ENCODE measurements at regions not wholly inside any gene's neighbourhood (a gene's known extent, or its start where the extent isn't known, plus 50 kb on each side); places are given as distances from the start of the nearest gene placed in this dataset.
"Not testable (repeated sequence)": the region's sequence is repeated elsewhere in the genome, so short reads cannot be mapped to it uniquely, and the experiment has no call there.

- no peak for DNase-seq (ENCODE audit: low read depth, low spot score)
These were observed 614.5 kb downstream of the PKHD1 start for GRCh38 chr6:51472745-51473487.

DNA sequence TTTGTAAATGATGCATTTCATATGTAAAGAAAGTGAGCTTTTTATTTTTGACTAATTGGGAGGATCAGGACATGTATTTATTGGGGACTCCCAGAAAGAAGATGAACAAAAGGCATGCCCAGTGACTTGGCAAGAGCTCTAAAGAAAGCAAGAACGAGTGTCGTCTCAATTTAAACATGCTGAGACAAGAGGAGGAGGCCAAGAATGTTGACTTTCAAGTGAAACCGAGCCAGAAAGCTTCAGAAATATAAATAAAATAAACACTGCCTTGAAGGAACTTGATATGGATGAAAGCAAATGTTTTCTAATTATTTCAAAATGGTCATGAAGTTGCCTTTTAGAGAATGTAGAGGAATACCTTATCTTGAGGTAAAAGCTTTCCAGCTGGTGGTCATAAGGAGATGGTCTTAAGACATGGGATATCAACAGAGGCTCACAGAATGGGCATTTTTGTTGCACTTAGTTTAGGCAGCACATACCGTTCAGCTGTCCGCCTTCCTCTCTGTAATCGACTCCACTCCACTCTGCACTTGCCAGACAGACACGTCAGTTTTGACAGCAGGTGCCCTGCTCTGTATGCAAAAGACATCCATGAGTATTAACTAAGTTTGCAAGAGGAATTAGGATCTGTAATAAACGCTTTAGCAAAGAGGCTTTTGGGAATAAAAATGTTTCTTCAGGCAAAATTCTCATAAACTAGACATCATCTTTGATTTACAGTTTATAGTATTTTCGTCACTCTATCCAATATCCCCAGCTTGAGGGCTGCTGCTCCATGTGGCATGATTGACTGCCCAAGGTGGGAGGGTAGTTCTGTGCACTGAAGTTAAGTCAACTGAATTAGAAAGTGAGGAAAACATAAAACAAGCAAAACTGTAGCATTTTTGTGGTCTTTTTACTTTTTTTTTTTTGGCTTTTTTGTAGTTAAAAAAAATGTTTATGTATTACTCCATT, 613.1 kb downstream of the PKHD1 start:
- no peak for DNase-seq (ENCODE audit: low read depth, low spot score)

DNA sequence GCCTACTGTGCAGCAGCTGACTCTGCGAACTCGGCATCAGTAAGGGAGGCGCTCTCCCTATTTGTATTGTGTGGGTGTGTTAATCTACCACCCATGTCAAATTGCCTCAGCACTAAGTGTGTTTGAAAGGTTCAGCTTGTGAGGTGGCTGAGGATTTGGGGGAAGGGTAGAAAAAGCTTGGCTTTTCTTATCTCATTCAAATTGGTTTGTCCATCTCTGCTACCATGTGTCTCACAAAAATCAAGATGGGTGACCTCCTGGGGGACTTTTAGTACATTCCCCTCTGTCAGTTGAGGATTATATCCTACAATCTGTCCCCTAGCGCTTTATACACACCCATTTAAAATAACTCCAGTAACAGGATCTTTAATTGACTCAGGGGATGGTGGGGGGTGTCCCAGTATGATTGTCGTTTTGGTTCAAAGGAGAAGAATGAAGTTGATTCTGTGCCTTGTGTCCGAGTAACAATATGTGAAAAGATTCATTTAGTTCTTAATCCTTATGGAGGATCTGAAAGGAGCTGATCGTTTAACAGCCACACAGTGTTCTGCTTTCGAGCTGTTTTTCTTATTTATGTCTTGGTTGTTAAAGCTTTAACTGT, 609.6 kb downstream of the PKHD1 start:
- no peak for DNase-seq (ENCODE audit: low read depth, low spot score)

- no peak for DNase-seq (ENCODE audit: low read depth, low spot score)
These were observed 608.1 kb downstream of the PKHD1 start for GRCh38 chr6:51479296-51479695.

DNA sequence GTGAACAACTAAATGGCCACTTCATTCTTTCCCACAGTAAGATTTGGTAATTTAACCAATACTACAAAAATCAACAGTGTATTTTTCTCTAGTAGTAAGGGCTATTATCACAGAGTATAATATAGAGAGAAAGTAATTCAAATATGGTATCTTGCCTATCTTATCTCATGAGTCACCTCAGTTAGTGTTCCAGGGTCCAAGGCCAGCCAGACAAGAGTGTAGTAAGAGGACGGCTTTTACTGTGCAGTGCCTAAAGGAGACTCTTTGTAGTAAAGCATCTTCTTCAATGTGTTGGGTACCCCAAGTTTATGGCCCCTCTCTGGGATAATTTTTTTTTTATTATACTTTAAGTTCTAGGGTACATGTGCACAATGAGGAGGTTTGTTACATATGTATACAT, 607.4 kb downstream of the PKHD1 start:
- no peak for DNase-seq (ENCODE audit: low read depth, low spot score)

DNA sequence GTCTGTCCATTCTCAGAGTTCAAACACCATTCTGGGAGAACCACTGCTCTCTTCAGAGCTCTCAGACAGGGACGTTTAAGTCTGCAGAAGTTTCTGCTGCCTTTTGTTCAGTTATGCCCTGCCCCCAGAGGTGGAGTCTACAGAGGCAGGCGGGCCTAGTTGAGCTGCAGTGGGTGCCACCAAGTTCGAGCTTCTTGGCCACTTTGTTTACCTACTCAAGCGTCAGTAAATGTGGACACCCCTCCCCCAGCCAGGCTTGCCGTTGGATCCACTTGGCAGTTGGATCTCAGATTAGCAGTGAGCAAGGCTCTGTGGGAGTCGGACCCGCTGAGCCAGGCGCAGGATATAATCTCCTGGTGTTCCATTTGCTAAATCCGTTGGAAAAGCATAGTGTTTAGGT, 601.5 kb downstream of the PKHD1 start:
- not testable (repeated sequence) for DNase-seq (ENCODE audit: low read depth, low spot score)

- no peak for DNase-seq (ENCODE audit: low read depth, low spot score)
These were observed 599.5 kb downstream of the PKHD1 start for GRCh38 chr6:51487937-51488336.

DNA sequence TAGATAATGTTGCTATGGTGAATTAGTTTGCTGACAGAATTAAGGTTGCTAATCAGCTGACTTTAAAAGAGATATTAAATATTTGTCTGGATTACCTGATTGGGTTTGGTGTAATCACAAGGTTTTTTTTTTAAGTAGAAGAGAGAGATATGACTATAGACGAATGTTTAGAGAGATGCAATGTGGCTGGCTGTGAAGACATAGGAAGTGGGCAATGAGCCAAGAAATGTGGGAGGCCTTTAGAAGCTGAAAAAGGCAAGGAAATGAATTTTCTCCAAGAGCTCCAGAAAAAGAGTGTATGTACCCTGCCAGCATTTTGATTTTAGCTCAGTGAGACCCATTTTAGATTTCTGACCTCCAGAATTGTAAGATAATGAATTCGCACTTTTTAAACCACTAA, 598.3 kb downstream of the PKHD1 start:
- DNase-seq (ENCODE audit: low read depth, low spot score), result no peak

DNA sequence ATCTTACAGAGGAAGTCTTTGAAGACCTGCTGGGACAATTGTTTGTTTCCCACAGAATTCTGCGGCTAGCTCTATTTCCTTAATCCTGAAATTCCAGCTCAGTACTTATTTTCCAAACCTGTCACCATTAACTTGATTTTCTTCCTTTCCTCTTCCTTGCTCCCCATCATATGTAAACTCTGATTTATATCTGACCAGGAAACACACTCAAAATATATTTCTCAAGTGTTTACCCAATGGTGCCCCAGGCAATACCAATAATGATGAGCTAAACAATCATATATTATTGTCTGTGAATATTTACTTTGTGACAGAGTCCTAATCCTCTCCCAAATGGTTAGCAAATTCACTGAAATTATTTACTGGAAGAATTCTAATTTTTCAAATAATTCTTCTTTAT, 597.3 kb downstream of the PKHD1 start:
- DNase-seq (ENCODE audit: low read depth, low spot score), result no peak

DNA sequence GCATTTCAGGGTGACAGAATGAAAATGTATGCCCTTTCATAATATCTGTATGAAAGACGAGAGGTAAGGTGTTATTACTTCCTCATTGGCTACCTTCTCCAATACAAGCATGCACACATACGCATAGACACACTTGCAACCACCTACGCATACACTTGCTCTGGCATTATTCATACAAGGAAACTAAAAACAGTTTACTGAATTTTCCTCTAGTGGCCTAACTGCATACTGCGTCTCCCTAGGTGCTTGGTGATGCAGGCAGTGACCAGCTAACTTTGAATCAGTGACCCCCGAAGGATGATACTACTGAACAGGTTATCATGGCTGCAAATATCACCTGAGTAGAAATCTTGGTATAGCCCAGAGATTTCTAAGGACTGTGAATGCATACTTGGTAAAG, 593.1 kb downstream of the PKHD1 start:
- no peak for DNase-seq (ENCODE audit: low read depth, low spot score)

- no peak for DNase-seq (ENCODE audit: low read depth, low spot score)
These were observed 592.3 kb downstream of the PKHD1 start for GRCh38 chr6:51495096-51495495.

- DNase-seq (ENCODE audit: low read depth, low spot score), result no peak
These were observed 591.6 kb downstream of the PKHD1 start for GRCh38 chr6:51495610-51496396.

DNA sequence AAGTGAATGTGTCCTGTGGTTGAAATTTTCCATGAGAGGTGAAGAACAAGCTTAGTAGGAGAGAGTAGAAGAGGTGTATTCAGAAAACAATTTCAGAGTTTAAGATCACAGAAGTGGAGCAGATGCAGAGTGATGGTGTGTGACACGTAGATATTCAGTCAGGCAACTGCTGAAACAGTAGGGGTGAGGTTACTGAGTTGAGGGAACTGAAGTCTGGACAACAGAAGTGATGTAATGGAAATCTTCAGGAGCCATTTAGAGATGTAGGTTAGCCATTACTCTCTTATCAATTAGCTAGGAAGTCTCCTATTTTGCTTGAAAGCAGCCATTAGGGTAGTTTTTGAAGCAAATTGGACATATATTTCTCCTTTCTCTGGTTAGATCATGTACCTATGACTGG, 584.4 kb downstream of the PKHD1 start:
- DNase-seq (ENCODE audit: low read depth, low spot score), result no peak

DNA sequence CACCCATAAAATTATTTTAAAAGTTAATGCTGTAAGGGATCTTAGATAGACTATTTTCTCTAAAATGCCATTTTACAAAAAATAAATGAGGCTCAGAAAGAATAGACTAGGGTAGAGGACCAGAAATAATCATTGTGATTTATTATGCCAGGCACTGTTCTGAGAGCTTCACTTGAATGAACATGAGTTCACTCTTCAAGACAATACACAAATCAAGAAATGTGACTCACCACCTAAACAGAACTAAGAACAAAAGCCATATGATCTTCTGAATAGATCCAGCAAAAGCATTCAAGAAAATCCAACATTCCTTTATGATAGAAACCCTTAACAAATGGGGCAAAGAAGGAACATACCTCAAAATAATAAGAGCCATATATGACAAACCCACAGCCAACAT, 582.0 kb downstream of the PKHD1 start:
- DNase-seq (ENCODE audit: low read depth, low spot score), result no peak

DNA sequence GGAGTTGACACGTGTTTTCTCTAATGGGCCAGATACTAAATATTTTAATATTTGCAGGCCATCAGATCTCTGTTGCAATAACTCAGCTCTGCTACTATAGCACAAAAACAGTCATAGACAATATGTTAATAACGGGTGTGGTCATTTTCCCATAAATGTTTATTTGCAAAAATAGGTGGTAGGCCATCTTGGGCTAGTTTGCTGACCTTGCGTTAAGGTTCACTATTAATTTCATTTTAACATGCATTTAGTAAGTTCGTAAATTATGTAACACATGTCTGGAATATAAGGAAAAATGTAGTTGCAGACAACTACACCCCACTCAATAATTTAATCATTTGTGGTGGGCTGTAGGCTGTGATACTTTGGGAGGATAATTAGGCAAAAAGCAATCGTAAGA, 577.8 kb downstream of the PKHD1 start:
- DNase-seq (ENCODE audit: low read depth, low spot score), result no peak

DNA sequence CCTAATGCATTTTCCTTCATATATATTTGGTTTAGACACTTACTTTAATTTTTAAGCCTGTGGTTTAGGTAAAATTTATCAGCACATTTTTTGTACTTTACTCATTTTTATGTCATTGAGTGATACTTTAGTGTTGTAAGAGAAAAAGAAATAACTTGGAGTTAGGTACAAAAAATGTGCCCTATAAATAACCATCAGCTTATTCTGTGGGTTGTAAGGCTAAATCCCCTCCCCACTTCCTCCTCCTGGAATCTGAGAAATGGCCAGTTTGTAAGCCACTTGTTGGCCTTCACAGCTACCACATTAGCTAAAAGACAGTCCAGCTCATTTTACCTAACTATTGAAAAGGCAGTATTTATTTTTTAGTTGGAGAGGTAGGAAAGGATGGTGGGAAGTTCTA, 576.3 kb downstream of the PKHD1 start:
- no peak for DNase-seq (ENCODE audit: low read depth, low spot score)

DNA sequence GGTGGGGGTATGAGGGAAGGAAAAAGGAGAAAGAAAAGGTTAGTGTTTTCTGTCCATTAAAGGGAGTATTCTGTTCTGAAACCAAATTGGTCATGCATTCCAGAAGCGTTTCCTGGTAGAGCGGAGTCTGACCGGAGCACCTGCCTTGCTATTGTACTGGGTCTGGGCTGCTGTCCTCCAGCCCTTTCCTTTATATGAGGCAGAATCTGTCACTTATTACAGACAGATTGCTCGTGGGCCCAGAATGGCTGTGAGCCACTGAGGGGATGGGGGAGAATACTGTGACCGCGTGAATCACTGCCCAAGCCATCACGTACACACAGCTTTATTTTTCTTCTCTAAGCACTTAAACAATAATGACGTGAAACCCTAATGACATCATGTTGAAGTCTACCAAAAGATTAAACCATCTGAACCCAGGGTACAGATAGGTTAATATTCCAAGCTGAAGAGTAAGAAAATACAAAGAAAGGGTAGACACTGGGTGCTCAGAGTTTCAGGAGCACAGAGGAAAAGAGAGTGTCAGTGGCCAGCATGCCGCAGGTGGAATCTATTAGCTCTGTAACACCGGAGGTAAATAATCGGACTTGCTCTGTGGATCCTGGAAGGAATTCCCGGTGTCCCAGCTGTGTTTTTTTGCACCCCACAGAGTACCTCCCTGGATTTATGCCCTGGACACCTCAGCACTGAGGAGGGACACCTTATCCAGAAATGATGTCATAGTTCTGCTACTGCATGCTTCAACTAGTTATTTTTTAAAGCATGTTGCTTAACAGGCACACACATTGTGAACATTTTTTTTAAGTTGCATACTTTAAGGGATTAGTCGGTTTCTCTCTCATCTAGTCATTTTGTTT, 573.3 kb downstream of the PKHD1 start:
- no peak for DNase-seq (ENCODE audit: low read depth, low spot score)

GRCh38 chr6:51514748-51515402, 572.5 kb downstream of the PKHD1 start:
- no peak for DNase-seq (ENCODE audit: low read depth, low spot score)

DNA sequence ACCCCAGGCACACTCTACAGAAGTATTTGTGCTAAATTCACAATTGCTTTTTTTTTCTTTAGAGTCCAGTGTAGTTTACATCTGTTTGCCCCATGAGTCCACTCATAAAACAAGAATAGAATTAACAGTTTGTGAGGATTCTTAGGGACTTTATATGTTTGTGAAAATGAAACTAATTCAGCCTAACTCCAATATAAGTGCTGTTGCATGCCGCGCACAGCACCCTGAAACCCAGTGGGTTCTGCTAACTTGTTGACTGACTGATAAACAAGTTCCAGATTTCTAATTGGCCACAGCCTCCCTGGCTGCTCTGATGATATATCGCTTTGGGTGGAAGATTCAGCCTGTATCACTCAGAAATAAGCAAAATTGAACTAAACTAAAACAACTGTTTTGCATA, 561.4 kb downstream of the PKHD1 start:
- DNase-seq (ENCODE audit: low read depth, low spot score), result no peak

GRCh38 chr6:51526922-51527321, 560.5 kb downstream of the PKHD1 start:
- no peak for DNase-seq (ENCODE audit: low read depth, low spot score)

Measured in smooth muscle cell of the brain vasculature (primary cell).